GM12878 (cell line): ENCODE measurements at regions not wholly inside any gene's neighbourhood (a gene's known extent, or its start where the extent isn't known, plus 50 kb on each side); places are given as distances from the start of the nearest gene placed in this dataset.

Source experiments
- ATF3 ChIP-seq: IDR thresholded peaks from 2 replicates; pipeline ENCODE4 v1.6.1; 2011; ENCODE audit warnings: low read depth, mild to moderate bottlenecking, low read length, moderate library complexity, borderline replicate concordance; ENCODE audit errors: extremely low read depth
- BHLHE40 ChIP-seq, 2 experiments: fragments of 450-650 bp in 1 of 2; IDR thresholded peaks; 2 replicates each; pipeline ENCODE4 v1.6.1; 2011 to 2017; ENCODE audit warnings: low read depth in 2 of 2, borderline replicate concordance in 1 of 2, improper control_type of control experiment in 1 of 2, low read length in 1 of 2, mild to moderate bottlenecking in 1 of 2
- CBX3 ChIP-seq: fragments of 200-600 bp; sonication (generic); IDR thresholded peaks from 2 replicates; pipeline ENCODE4 v1.6.1; 2016; ENCODE audit warnings: low read depth, borderline replicate concordance
- CHD2 ChIP-seq: IDR thresholded peaks from 2 replicates; pipeline ENCODE4 v1.6.1; 2011; ENCODE audit warnings: low read depth, low read length, improper control_type of control experiment, borderline replicate concordance
- GABPA ChIP-seq: IDR thresholded peaks from 2 replicates; pipeline ENCODE4 v1.6.1; 2014; ENCODE audit warnings: antibody characterized with exemption, low read depth, mild to moderate bottlenecking, inconsistent platforms
- IRF4 ChIP-seq: IDR thresholded peaks from 2 replicates; pipeline ENCODE4 v1.6.1; 2011; ENCODE audit warnings: low read depth, low read length
- RAD21 ChIP-seq: IDR thresholded peaks from 2 replicates; pipeline ENCODE4 v1.6.1; 2011; ENCODE audit warnings: mild to moderate bottlenecking, low read depth, low read length, moderate library complexity; ENCODE audit not compliant: insufficient read depth
- RAD51 ChIP-seq: fragments of 450-650 bp; IDR thresholded peaks from 2 replicates; pipeline ENCODE4 v1.6.1; 2016; ENCODE audit warnings: moderate library complexity, mild to moderate bottlenecking, inconsistent platforms
- SUZ12 ChIP-seq: fragments of 200-600 bp; sonication (generic); IDR thresholded peaks from one replicate; pipeline ENCODE4 v1.6.1; 2018; ENCODE audit warnings: antibody characterized with exemption, mild to moderate bottlenecking; ENCODE audit not compliant: unreplicated experiment
- USF2 ChIP-seq: IDR thresholded peaks from 2 replicates; pipeline ENCODE4 v1.6.1; 2011; ENCODE audit warnings: low read depth, low read length, improper control_type of control experiment, borderline replicate concordance
- TF ChIP-seq, protein P1 (sequence below): fragments of 450-650 bp; formaldehyde crosslinking; IDR thresholded peaks from 2 replicates; pipeline ENCODE4 v1.4.0; 2022; ENCODE audit warnings: mild to moderate bottlenecking, moderate library complexity

- TF ChIP-seq, protein P1, sequence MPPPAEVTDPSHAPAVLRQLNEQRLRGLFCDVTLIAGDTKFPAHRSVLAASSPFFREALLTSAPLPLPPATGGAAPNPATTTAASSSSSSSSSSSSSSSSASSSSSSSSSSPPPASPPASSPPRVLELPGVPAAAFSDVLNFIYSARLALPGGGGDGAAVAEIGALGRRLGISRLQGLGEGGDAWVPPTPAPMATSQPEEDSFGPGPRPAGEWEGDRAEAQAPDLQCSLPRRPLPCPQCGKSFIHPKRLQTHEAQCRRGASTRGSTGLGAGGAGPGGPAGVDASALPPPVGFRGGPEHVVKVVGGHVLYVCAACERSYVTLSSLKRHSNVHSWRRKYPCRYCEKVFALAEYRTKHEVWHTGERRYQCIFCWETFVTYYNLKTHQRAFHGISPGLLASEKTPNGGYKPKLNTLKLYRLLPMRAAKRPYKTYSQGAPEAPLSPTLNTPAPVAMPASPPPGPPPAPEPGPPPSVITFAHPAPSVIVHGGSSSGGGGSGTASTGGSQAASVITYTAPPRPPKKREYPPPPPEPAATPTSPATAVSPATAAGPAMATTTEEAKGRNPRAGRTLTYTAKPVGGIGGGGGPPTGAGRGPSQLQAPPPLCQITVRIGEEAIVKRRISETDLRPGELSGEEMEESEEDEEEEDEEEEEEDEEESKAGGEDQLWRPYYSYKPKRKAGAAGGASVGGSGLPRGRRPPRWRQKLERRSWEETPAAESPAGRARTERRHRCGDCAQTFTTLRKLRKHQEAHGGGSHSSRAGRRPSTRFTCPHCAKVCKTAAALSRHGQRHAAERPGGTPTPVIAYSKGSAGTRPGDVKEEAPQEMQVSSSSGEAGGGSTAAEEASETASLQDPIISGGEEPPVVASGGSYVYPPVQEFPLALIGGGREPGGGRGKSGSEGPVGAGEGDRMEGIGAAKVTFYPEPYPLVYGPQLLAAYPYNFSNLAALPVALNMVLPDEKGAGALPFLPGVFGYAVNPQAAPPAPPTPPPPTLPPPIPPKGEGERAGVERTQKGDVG (CRISPR knock-in tag): no peak
- TF ChIP-seq USF2 (no peak), BHLHE40 (IDR thresholded peaks at IDR 0.05; ENCODE audit: borderline replicate concordance in 1 of 2, low read depth in 2 of 2, low read length in 1 of 2) (no peak), CHD2 (no peak), GABPA (no peak), RAD21 (no peak), CBX3 (no peak), SUZ12 (no peak), RAD51 (no peak), ATF3 (no peak), IRF4 (no peak)
These were observed 1538.5 kb upstream of the CDH6 start (continued) for GRCh38 chr5:29654954-29655353.
